ENCODE measurements at regions not wholly inside any gene's neighbourhood (a gene's known extent, or its start where the extent isn't known, plus 50 kb on each side); places are given as distances from the start of the nearest gene placed in this dataset.

DNA sequence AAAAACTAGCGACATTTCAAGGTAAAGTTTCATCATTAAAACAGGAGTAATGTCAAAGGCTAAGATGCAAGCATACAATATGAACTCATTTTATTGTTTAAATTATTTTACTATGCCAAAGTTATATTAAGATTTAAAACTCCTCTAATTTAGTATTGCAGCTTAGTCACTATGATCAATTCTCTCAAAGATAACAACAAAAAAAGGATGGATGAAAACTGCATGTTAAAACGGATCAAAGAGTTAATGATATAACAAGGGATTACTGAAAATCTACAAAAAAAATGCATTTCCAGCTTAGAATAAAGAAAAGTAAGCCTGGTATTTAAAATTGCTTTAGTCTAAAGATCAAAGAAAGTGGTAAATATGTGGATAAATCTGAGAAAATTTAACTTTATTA, 587.8 kb upstream of the PCDH20 start:
- TF ChIP-seq CTCF (IDR thresholded peaks at IDR 0.05; ENCODE audit: low read depth, low read length) (no peak), EZH2phosphoT487 (IDR thresholded peaks at IDR 0.05; ENCODE audit: low read depth) (no peak)
